ENCODE measurements at regions not wholly inside any gene's neighbourhood (a gene's known extent, or its start where the extent isn't known, plus 50 kb on each side); places are given as distances from the start of the nearest gene placed in this dataset.

GRCh38 chr7:24496036-24496435 lies 77.2 kb upstream of the PALS2 start:
- H3K27ac ChIP-seq, result no peak overlapping the region
- TF ChIP-seq ZFX (IDR thresholded peaks at IDR 0.05; ENCODE audit: borderline replicate concordance) (no peak), CTCF (IDR thresholded peaks at IDR 0.05) (no peak)

- TF ChIP-seq CTCF (IDR thresholded peaks at IDR 0.05), result no peak
- TF ChIP-seq ZFX (IDR thresholded peaks at IDR 0.05; ENCODE audit: borderline replicate concordance), result no peak
- H3K27ac ChIP-seq, result no peak overlapping the region
These were observed 74.8 kb upstream of the PALS2 start for GRCh38 chr7:24498439-24498838.

- TF ChIP-seq ZFX (IDR thresholded peaks at IDR 0.05; ENCODE audit: borderline replicate concordance) (no peak), CTCF (IDR thresholded peaks at IDR 0.05) (no peak)
- H3K27ac ChIP-seq, result no peak overlapping the region
These were observed 73.4 kb upstream of the PALS2 start for GRCh38 chr7:24499871-24500270.

GRCh38 chr7:24500599-24500998 lies 72.7 kb upstream of the PALS2 start:
- no peak for TF ChIP-seq CTCF (IDR thresholded peaks at IDR 0.05)
- no peak for TF ChIP-seq ZFX (IDR thresholded peaks at IDR 0.05; ENCODE audit: borderline replicate concordance)
- H3K27ac ChIP-seq, result no peak overlapping the region

GRCh38 chr7:24501009-24501408 lies 72.2 kb upstream of the PALS2 start:
- H3K27ac ChIP-seq, result no peak overlapping the region
- TF ChIP-seq CTCF (IDR thresholded peaks at IDR 0.05) (no peak), ZFX (IDR thresholded peaks at IDR 0.05; ENCODE audit: borderline replicate concordance) (no peak)

- TF ChIP-seq CTCF (IDR thresholded peaks at IDR 0.05) (no peak), ZFX (IDR thresholded peaks at IDR 0.05; ENCODE audit: borderline replicate concordance) (no peak)
- no peak overlapping the region for H3K27ac ChIP-seq
These were observed 71.7 kb upstream of the PALS2 start for GRCh38 chr7:24501443-24502134.

GRCh38 chr7:24502135-24502488 lies 71.1 kb upstream of the PALS2 start:
- H3K27ac ChIP-seq, result no peak overlapping the region
- TF ChIP-seq CTCF (IDR thresholded peaks at IDR 0.05), result no peak
- TF ChIP-seq ZFX (IDR thresholded peaks at IDR 0.05; ENCODE audit: borderline replicate concordance), result no peak

Measured in 22Rv1 (cell line).